OCI-LY7 (cell line): ENCODE measurements at regions not wholly inside any gene's neighbourhood (a gene's known extent, or its start where the extent isn't known, plus 50 kb on each side); places are given as distances from the start of the nearest gene placed in this dataset.

Experiments
- BruUV-seq: library from RNA; stranded (reverse); fragments of 400-500 nt; replicated peaks from 2 replicates; lab custom pipeline; 2021; lab: Mats Ljungman, UMichigan
- CTCF ChIA-PET: fragments of 300-600 bp; sonication (Branson Sonifier 250); formaldehyde crosslinking; loops from one replicate; lab custom pipeline; 2022; ENCODE audit warnings: antibody characterized with exemption; ENCODE audit not compliant: unreplicated experiment; lab: Charles Lee
- POLR2A ChIA-PET: fragments of 300-600 bp; sonication (Branson Sonifier 250); formaldehyde crosslinking; loops from one replicate; lab custom pipeline; 2022; ENCODE audit warnings: antibody characterized with exemption; lab: Charles Lee
- DNase-seq: peaks from one replicate; pipeline ENCODE4 v3.0.0-alpha.2; 2015; ENCODE audit warnings: low spot score
- H2AFZ ChIP-seq: fragments of 200-600 bp; sonication (generic), shearing (Covaris generic); 2 replicates; pipeline ENCODE4 v1.6.1; 2014; ENCODE audit warnings: mild to moderate bottlenecking, antibody characterized with exemption, low read length, moderate library complexity
- H3K27ac ChIP-seq: fragments of 200-600 bp; sonication (generic); 2 replicates; pipeline ENCODE4 v1.5.1; 2014; ENCODE audit warnings: mixed run types, low read depth, mild to moderate bottlenecking, moderate library complexity, low read length, inconsistent platforms; ENCODE audit not compliant: poor library complexity, severe bottlenecking
- H3K36me3 ChIP-seq: fragments of 200-600 bp; sonication (generic); 2 replicates; pipeline ENCODE4 v1.6.1; 2014; ENCODE audit warnings: mild to moderate bottlenecking, antibody characterized with exemption, low read length, moderate library complexity, mixed read lengths; ENCODE audit not compliant: insufficient read depth
- H3K4me1 ChIP-seq: fragments of 200-600 bp; sonication (generic); 2 replicates; pipeline ENCODE4 v1.5.1; 2014; ENCODE audit warnings: mild to moderate bottlenecking, low read length; ENCODE audit not compliant: insufficient read depth, poor library complexity, severe bottlenecking
- H3K4me2 ChIP-seq: fragments of 200-600 bp; sonication (generic); 2 replicates; pipeline ENCODE4 v1.6.1; 2014; ENCODE audit warnings: mild to moderate bottlenecking, low read length
- H3K4me3 ChIP-seq: fragments of 200-600 bp; sonication (generic); 2 replicates; pipeline ENCODE4 v1.5.1; 2014; ENCODE audit warnings: mild to moderate bottlenecking, low read depth, low read length; ENCODE audit not compliant: poor library complexity, severe bottlenecking
- H3K79me2 ChIP-seq: fragments of 200-600 bp; sonication (generic); 2 replicates; pipeline ENCODE4 v1.6.1; 2016; ENCODE audit warnings: low read depth, mild to moderate bottlenecking, low read length, moderate library complexity, mixed read lengths; ENCODE audit not compliant: insufficient read depth
- H3K9me2 ChIP-seq: fragments of 200-600 bp; sonication (generic); 2 replicates; pipeline ENCODE4 v1.6.1; 2016; ENCODE audit warnings: mild to moderate bottlenecking, low read length, mixed read lengths; ENCODE audit not compliant: insufficient read depth
- H3K9me3 ChIP-seq: fragments of 200-600 bp; sonication (generic); 2 replicates; pipeline ENCODE4 v1.6.1; 2014; ENCODE audit warnings: mild to moderate bottlenecking, mixed run types, low read length, mixed read lengths
- H4K20me1 ChIP-seq: fragments of 200-600 bp; sonication (generic); 2 replicates; pipeline ENCODE4 v1.6.1; 2014; ENCODE audit warnings: mild to moderate bottlenecking, antibody characterized with exemption, low read length, moderate library complexity, mixed read lengths; ENCODE audit not compliant: insufficient read depth
- CTCF ChIP-seq: fragments of 200-600 bp; sonication (generic); conservative IDR thresholded peaks from 2 replicates; pipeline ENCODE4 v1.5.1; 2014; ENCODE audit warnings: mild to moderate bottlenecking, antibody characterized with exemption, low read length, moderate library complexity, mixed read lengths
- EZH2phosphoT487 ChIP-seq: fragments of 200-600 bp; sonication (generic); IDR thresholded peaks from 2 replicates; pipeline ENCODE4 v1.6.1; 2018; ENCODE audit warnings: low read depth, borderline replicate concordance, mild to moderate bottlenecking, mixed run types, antibody characterized with exemption, low read length, moderate library complexity, mixed read lengths
- intact Hi-C: fragments of 100-400 bp; cut with micrococcal nuclease; formaldehyde crosslinking; loops from one replicate; pipeline ENCODE4 v1.10.0; 2022; ENCODE audit not compliant: unreplicated experiment

- no peaks in the 10 kb centered on the region for H3K9me2 ChIP-seq
- no TSS peak for BruUV-seq
- POLR2A ChIA-PET: interaction anchor here (0.7 kb wide), 1 partner anchor 72 kb away, joined by 3 read pairs; no protein-coding TSS in a partner anchor
- intact Hi-C loops: no loop called here
- H3K79me2 ChIP-seq: no peaks in the 10 kb centered on the region
- no peaks in the 10 kb centered on the region for H3K9me3 ChIP-seq
- no peaks in the 10 kb centered on the region for H4K20me1 ChIP-seq
- no peaks in the 10 kb centered on the region for H3K4me1 ChIP-seq
- H2AFZ ChIP-seq: no peak overlapping the region
- TF ChIP-seq EZH2phosphoT487 (no peak), CTCF (no peak)
- no peak overlapping the region for H3K4me2 ChIP-seq
- CTCF ChIA-PET: no interaction called here
- no peak overlapping the region for H3K4me3 ChIP-seq
- DNase-seq: no peak
- no peaks in the 10 kb centered on the region for H3K36me3 ChIP-seq
- H3K27ac ChIP-seq: no peak overlapping the region
Measured at GRCh38 chr15:66651198-66651597, 50.8 kb upstream of the SMAD6 start.

GRCh38 chr15:66651913-66652642, 50.0 kb upstream of the SMAD6 start:
- no TSS peak for BruUV-seq
- intact Hi-C loops: no loop called here
- H3K9me3 ChIP-seq: no peaks in the 10 kb centered on the region
- no peaks in the 10 kb centered on the region for H3K79me2 ChIP-seq
- no peaks in the 10 kb centered on the region for H3K4me1 ChIP-seq
- ChIA-PET POLR2A (no interaction called here), CTCF (no interaction called here)
- H4K20me1 ChIP-seq: no peaks in the 10 kb centered on the region
- DNase-seq: no peak
- no peaks in the 10 kb centered on the region for H3K36me3 ChIP-seq
- no peak overlapping the region for H2AFZ ChIP-seq
- TF ChIP-seq EZH2phosphoT487 (no peak), CTCF (no peak)
- H3K9me2 ChIP-seq: no peaks in the 10 kb centered on the region
- H3K4me3 ChIP-seq: no peak overlapping the region
- no peak overlapping the region for H3K27ac ChIP-seq
- H3K4me2 ChIP-seq: no peak overlapping the region
